ENCODE measurements at regions not wholly inside any gene's neighbourhood (a gene's known extent, or its start where the extent isn't known, plus 50 kb on each side); places are given as distances from the start of the nearest gene placed in this dataset.

DNA sequence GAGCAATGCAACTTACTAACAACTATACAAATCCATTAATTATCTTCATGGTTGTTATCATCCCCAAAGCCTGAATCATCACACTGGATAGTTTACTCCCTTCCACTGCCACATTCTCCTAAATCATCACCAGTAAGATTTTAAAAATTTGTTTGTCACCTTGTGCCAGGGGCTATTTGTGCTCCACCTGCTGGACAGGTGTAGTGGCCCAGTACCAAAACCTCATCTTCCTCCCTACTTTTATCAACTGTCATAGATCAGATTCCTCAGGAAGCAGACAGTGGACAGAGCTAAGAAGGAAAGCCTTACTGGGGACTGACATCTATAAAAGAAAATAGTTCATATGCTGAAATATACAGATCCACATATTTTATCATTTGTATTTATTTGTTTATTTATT is 280.4 kb downstream of the CDH11 start:
- Mint-ChIP-seq H3K4me1 (ENCODE audit: low read depth) (no peaks in the 10 kb centered on the region), H3K36me3 (ENCODE audit: low read depth) (no peaks in the 10 kb centered on the region), H3K27ac (no peak overlapping the region), H3K27me3 (no peaks in the 10 kb centered on the region), H3K4me3 (no peak overlapping the region), H3K9me3 (peaks cover 26% of the 10 kb centered on the region)
- CTCF ChIA-PET: no interaction called here
- no peaks in the 10 kb centered on the region for H3K27me3 ChIP-seq (ENCODE audit: control insufficient read depth in 1 of 2, insufficient read depth in 2 of 2, low read length in 2 of 2)
- H3K36me3 ChIP-seq (ENCODE audit: insufficient read depth, low read length): no peaks in the 10 kb centered on the region
- intact Hi-C loops (cut with DNase I, micrococcal nuclease): no loop called here
- DNase-seq (no peak), ATAC-seq (ENCODE audit: poor library complexity) (no peak)
- no peaks in the 10 kb centered on the region for H3K9me3 ChIP-seq (ENCODE audit: control insufficient read depth in 1 of 2, insufficient read depth in 1 of 2, low read length in 2 of 2)
- POLR2A ChIA-PET: no interaction called here
- H3K4me3 ChIP-seq (ENCODE audit: low read length): no peak overlapping the region
- no peak overlapping the region for H3K27ac ChIP-seq (ENCODE audit: low read depth in 1 of 2, low read length in 2 of 2)
- no peaks in the 10 kb centered on the region for H3K4me1 ChIP-seq (ENCODE audit: insufficient read depth, low read length)
- no peak for TF ChIP-seq CTCF (IDR thresholded peaks at IDR 0.05)

DNA sequence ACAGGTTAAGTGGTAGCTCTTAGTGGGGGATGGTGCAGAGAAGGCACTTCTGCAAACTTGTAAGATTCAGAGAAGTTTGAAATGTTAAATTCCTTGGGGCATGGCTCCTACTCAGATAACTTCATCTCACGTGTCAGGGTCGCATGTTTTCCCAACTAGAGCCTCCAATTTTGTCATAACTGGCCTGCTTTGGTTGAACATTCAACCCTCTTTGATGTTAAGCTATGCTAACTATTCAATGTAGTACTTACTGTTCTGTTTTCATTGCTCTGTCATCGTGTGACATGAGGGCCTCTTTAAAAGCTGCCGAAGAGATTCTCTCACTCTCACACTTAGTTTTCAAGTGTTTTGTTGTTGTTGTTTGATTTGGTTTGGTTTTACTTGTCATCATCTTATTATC is 280.8 kb downstream of the CDH11 start:
- Histone ChIP-seq H3K27ac (ENCODE audit: low read depth in 1 of 2, low read length in 2 of 2) (no peak overlapping the region), H3K27me3 (ENCODE audit: control insufficient read depth in 1 of 2, insufficient read depth in 2 of 2, low read length in 2 of 2) (no peaks in the 10 kb centered on the region), H3K9me3 (ENCODE audit: control insufficient read depth in 1 of 2, insufficient read depth in 1 of 2, low read length in 2 of 2) (no peaks in the 10 kb centered on the region), H3K4me1 (ENCODE audit: insufficient read depth, low read length) (no peaks in the 10 kb centered on the region), H3K4me3 (ENCODE audit: low read length) (no peak overlapping the region), H3K36me3 (ENCODE audit: insufficient read depth, low read length) (no peaks in the 10 kb centered on the region)
- intact Hi-C loops (cut with DNase I, micrococcal nuclease): no loop called here
- DNase-seq (no peak), ATAC-seq (ENCODE audit: poor library complexity) (no peak)
- no peaks in the 10 kb centered on the region for H3K4me1 Mint-ChIP-seq (ENCODE audit: low read depth)
- no peaks in the 10 kb centered on the region for H3K27me3 Mint-ChIP-seq
- ChIA-PET POLR2A (no interaction called here), CTCF (no interaction called here)
- H3K27ac Mint-ChIP-seq: no peak overlapping the region
- no peaks in the 10 kb centered on the region for H3K36me3 Mint-ChIP-seq (ENCODE audit: low read depth)
- no peak for TF ChIP-seq CTCF (IDR thresholded peaks at IDR 0.05)
- peaks cover 28% of the 10 kb centered on the region for H3K9me3 Mint-ChIP-seq
- no peak overlapping the region for H3K4me3 Mint-ChIP-seq

- no peak for TF ChIP-seq CTCF (IDR thresholded peaks at IDR 0.05)
- DNase-seq: no peak
- Histone ChIP-seq H3K4me3 (ENCODE audit: low read length) (no peak overlapping the region), H3K27ac (ENCODE audit: low read depth in 1 of 2, low read length in 2 of 2) (no peak overlapping the region), H3K27me3 (ENCODE audit: control insufficient read depth in 1 of 2, insufficient read depth in 2 of 2, low read length in 2 of 2) (no peaks in the 10 kb centered on the region), H3K4me1 (ENCODE audit: insufficient read depth, low read length) (no peaks in the 10 kb centered on the region), H3K9me3 (ENCODE audit: control insufficient read depth in 1 of 2, insufficient read depth in 1 of 2, low read length in 2 of 2) (peaks cover 0 to 8% of the 10 kb centered on the region in 2 experiments), H3K36me3 (ENCODE audit: insufficient read depth, low read length) (no peaks in the 10 kb centered on the region)
- ChIA-PET POLR2A (no interaction called here), CTCF (no interaction called here)
- Mint-ChIP-seq H3K36me3 (ENCODE audit: low read depth) (no peaks in the 10 kb centered on the region), H3K9me3 (peaks cover 18% of the 10 kb centered on the region), H3K27ac (no peak overlapping the region), H3K4me3 (no peak overlapping the region), H3K4me1 (ENCODE audit: low read depth) (no peaks in the 10 kb centered on the region), H3K27me3 (no peaks in the 10 kb centered on the region)
- no peak for ATAC-seq (ENCODE audit: poor library complexity)
- intact Hi-C loops (cut with DNase I, micrococcal nuclease): no loop called here
Observed at GRCh38 chr16:64830653-64831052, 291.2 kb downstream of the CDH11 start.

All from CD4-positive, alpha-beta T cell (primary cell).